ENCODE measurements at regions not wholly inside any gene's neighbourhood (a gene's known extent, or its start where the extent isn't known, plus 50 kb on each side); places are given as distances from the start of the nearest gene placed in this dataset.
"Not testable (repeated sequence)": the region's sequence is repeated elsewhere in the genome, so short reads cannot be mapped to it uniquely, and the experiment has no call there.

DNA sequence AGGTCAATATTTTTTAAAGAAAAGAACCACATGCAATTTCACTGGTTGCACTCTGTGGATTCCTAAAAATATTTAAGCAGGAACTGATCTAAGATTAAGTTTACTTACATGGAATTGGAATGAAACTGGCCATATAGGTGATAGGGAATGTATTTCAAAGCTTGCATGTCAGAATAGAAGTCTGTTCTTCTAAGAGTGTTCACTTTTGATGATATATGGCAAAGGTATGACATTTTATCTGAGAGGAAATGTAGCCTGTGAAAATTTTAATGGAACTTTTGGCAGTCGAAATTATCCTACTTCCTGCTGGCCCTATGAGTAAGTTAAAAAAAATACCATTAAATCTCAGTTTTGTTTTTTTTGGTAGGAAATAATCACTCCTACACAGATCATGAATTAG is 1538.4 kb downstream of the CDY2B start:
- TF ChIP-seq POLR2A (IDR thresholded peaks at IDR 0.05) = not testable (repeated sequence)
- TF ChIP-seq, protein P1, sequence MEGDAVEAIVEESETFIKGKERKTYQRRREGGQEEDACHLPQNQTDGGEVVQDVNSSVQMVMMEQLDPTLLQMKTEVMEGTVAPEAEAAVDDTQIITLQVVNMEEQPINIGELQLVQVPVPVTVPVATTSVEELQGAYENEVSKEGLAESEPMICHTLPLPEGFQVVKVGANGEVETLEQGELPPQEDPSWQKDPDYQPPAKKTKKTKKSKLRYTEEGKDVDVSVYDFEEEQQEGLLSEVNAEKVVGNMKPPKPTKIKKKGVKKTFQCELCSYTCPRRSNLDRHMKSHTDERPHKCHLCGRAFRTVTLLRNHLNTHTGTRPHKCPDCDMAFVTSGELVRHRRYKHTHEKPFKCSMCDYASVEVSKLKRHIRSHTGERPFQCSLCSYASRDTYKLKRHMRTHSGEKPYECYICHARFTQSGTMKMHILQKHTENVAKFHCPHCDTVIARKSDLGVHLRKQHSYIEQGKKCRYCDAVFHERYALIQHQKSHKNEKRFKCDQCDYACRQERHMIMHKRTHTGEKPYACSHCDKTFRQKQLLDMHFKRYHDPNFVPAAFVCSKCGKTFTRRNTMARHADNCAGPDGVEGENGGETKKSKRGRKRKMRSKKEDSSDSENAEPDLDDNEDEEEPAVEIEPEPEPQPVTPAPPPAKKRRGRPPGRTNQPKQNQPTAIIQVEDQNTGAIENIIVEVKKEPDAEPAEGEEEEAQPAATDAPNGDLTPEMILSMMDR (IDR thresholded peaks at IDR 0.05) = not testable (repeated sequence)

Measured in right lobe of liver (tissue), 4 donors.